ENCODE measurements at regions not wholly inside any gene's neighbourhood (a gene's known extent, or its start where the extent isn't known, plus 50 kb on each side); places are given as distances from the start of the nearest gene placed in this dataset.

DNA sequence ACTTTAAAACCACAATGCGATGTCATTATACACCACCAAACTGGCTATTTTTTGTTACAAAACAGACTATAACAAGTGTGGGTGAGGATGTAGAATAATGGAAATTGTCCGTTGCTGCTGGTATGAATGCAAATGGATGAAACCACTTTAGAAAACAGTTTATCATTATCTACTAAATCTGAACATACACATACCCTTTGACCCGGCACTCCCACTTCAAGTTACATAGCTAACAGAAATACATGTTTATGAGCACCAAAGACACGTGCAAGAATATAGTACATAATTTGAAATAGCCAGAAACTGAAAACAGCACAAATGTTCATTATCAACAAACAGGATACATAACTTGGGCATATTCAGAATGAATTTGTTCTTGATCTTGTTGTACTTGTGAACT is 206.4 kb upstream of the CHAC2 start:
- H3K4me3 Mint-ChIP-seq, result no peak overlapping the region
- H3K9me3 Mint-ChIP-seq, result peaks cover 6% of the 10 kb centered on the region
- H3K27me3 Mint-ChIP-seq, result no peaks in the 10 kb centered on the region
- DNase-seq, result no peak
- no peaks in the 10 kb centered on the region for H3K4me1 Mint-ChIP-seq
- no peak overlapping the region for H3K27ac Mint-ChIP-seq
- H3K36me3 Mint-ChIP-seq, result no peaks in the 10 kb centered on the region

DNA sequence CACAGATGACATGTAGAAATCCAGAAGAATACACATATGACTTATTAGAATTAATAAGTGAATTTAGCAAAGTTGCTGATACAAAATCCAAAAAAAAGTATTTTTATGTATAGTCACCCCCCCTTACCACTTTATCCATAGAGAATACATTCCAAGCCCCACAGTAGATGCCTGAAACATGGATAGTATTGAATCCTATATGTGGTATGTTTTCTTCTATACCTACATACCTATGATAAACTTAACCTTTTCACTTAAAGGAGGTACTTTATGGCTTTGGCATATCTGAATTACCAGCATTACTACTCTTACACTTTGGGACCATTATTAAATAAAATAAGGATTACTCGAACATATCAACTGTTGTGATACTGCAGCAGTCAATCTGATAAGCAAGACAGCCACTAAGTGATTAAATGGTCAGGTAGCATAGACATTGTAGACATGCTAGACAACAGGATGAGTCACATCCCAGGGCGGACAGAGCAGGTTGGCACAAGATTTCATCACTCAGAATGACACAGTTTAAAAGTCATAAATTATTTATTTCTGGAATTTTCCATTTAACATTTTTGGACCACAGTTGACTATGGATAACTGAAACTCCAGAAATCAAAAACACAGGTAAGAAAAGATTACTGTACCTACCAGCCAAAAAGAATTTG is 208.2 kb upstream of the CHAC2 start:
- H3K4me3 Mint-ChIP-seq, result no peak overlapping the region
- no peaks in the 10 kb centered on the region for H3K36me3 Mint-ChIP-seq
- no peaks in the 10 kb centered on the region for H3K27me3 Mint-ChIP-seq
- H3K4me1 Mint-ChIP-seq, result no peaks in the 10 kb centered on the region
- H3K9me3 Mint-ChIP-seq, result peaks cover 6% of the 10 kb centered on the region
- H3K27ac Mint-ChIP-seq, result no peak overlapping the region
- no peak for DNase-seq

DNA sequence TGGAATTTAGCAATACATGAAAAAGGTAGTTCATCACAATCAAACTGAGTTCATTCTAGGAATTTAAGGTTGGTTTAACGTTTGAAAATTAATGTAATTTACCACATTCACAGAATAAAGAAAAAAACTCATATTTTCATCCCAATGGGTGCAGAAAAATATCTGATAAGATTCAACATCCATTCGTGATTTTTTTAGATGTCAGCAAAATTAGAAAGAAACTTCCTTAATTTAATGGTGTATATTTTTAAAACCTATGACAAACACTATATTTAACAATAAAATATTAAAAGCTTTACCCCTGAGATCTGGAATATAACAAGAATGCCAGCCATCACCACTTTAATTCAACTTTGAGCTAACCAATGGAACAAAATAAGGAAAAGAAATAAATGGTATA is 208.7 kb upstream of the CHAC2 start:
- Mint-ChIP-seq H3K9me3 (peaks cover 6% of the 10 kb centered on the region), H3K27me3 (no peaks in the 10 kb centered on the region), H3K36me3 (no peaks in the 10 kb centered on the region), H3K4me1 (no peaks in the 10 kb centered on the region), H3K27ac (no peak overlapping the region), H3K4me3 (no peak overlapping the region)
- DNase-seq, result no peak

- Mint-ChIP-seq H3K4me1 (no peaks in the 10 kb centered on the region), H3K9me3 (no peaks in the 10 kb centered on the region), H3K27me3 (peaks cover under 1% of the 10 kb centered on the region), H3K4me3 (no peak overlapping the region), H3K27ac (no peak overlapping the region), H3K36me3 (no peaks in the 10 kb centered on the region)
- DNase-seq, result no peak
These were observed 218.1 kb upstream of the CHAC2 start for GRCh38 chr2:53549497-53549896.

GRCh38 chr2:53545604-53546003 is 222.0 kb upstream of the CHAC2 start:
- no peak for DNase-seq
- Mint-ChIP-seq H3K36me3 (no peaks in the 10 kb centered on the region), H3K4me3 (no peak overlapping the region), H3K9me3 (no peaks in the 10 kb centered on the region), H3K27me3 (peaks cover 6% of the 10 kb centered on the region), H3K27ac (no peak overlapping the region), H3K4me1 (no peaks in the 10 kb centered on the region)

- H3K4me1 Mint-ChIP-seq, result no peaks in the 10 kb centered on the region
- DNase-seq, result no peak
- no peaks in the 10 kb centered on the region for H3K36me3 Mint-ChIP-seq
- H3K9me3 Mint-ChIP-seq, result no peaks in the 10 kb centered on the region
- H3K4me3 Mint-ChIP-seq, result no peak overlapping the region
- H3K27ac Mint-ChIP-seq, result no peak overlapping the region
- H3K27me3 Mint-ChIP-seq, result peaks cover 6% of the 10 kb centered on the region
These were observed 222.6 kb upstream of the CHAC2 start for GRCh38 chr2:53544871-53545558.

GRCh38 chr2:53543083-53543482 is 224.5 kb upstream of the CHAC2 start:
- Mint-ChIP-seq H3K9me3 (no peaks in the 10 kb centered on the region), H3K27me3 (peaks cover 6% of the 10 kb centered on the region), H3K4me3 (no peak overlapping the region), H3K36me3 (no peaks in the 10 kb centered on the region), H3K27ac (no peak overlapping the region), H3K4me1 (no peaks in the 10 kb centered on the region)
- no peak for DNase-seq

DNA sequence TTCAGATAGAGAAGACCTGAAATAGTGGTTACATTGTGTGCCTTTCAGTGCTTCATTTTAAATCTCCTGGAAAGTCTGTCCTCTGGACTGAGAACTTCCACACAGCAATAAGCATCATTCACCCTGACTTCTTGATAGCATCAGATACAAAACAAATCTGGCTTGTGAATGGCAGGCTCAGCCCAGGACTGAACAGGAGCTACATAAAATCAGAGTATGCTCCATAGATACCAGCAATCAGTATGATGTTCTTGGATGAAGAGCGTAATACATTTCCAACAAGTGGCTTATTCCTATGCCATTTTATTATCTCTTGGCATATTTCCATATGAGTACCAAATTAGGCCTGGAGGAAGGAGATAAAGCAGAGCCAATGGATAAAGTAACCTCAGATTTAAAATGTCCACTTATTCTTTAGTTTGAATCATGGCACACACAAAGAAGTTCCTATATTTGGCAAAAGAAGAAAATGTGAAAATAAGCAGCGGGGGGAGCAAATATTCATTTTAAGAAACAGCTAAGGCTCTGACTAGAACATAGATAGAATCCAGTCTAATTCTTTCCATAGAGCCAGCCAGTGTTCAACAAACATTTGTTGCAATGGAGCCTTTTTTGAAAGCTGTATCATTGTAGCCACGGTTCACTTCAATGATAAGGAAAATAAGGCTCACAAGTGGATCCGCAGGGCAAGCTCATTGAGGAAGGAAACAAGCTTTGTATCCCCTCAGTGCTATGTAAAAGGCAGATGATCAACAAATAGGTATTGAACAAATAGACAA is 230.8 kb upstream of the CHAC2 start:
- no peaks in the 10 kb centered on the region for H3K4me1 Mint-ChIP-seq
- peaks cover 10% of the 10 kb centered on the region for H3K27me3 Mint-ChIP-seq
- no peaks in the 10 kb centered on the region for H3K36me3 Mint-ChIP-seq
- H3K27ac Mint-ChIP-seq, result no peak overlapping the region
- H3K4me3 Mint-ChIP-seq, result no peak overlapping the region
- peaks cover 4% of the 10 kb centered on the region for H3K9me3 Mint-ChIP-seq
- DNase-seq, result no peak

- H3K27ac Mint-ChIP-seq, result no peak overlapping the region
- H3K9me3 Mint-ChIP-seq, result peaks cover 6% of the 10 kb centered on the region
- no peaks in the 10 kb centered on the region for H3K36me3 Mint-ChIP-seq
- H3K4me1 Mint-ChIP-seq, result no peaks in the 10 kb centered on the region
- no peak for DNase-seq
- H3K27me3 Mint-ChIP-seq, result peaks cover 10% of the 10 kb centered on the region
- no peak overlapping the region for H3K4me3 Mint-ChIP-seq
These were observed 232.3 kb upstream of the CHAC2 start for GRCh38 chr2:53535234-53535840.

- no peaks in the 10 kb centered on the region for H3K4me1 Mint-ChIP-seq
- H3K9me3 Mint-ChIP-seq, result peaks cover 13% of the 10 kb centered on the region
- no peak overlapping the region for H3K27ac Mint-ChIP-seq
- no peak for DNase-seq
- H3K4me3 Mint-ChIP-seq, result no peak overlapping the region
- peaks cover 3% of the 10 kb centered on the region for H3K27me3 Mint-ChIP-seq
- H3K36me3 Mint-ChIP-seq, result no peaks in the 10 kb centered on the region
These were observed 237.5 kb upstream of the CHAC2 start for GRCh38 chr2:53530126-53530525.

DNA sequence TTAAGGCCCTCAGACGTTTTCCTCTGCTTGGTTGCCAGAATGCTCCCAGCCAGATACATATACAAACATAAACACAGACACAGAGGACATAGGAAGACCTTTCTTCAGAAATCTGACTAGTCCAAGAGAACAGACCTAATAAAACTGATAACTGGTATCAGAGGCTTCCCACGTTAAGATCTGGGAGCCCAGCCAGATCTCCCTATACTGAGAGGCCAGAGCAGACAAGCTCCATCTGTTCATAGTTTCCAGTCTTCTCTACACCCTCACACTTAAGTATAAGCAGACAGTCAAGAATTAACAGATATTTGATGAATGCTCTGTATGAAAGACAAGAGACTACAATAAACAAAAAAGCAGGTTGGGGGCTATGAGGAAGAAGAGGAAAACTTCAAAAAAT is 240.5 kb upstream of the CHAC2 start:
- H3K27ac Mint-ChIP-seq, result no peak overlapping the region
- no peaks in the 10 kb centered on the region for H3K27me3 Mint-ChIP-seq
- H3K4me3 Mint-ChIP-seq, result no peak overlapping the region

DNA sequence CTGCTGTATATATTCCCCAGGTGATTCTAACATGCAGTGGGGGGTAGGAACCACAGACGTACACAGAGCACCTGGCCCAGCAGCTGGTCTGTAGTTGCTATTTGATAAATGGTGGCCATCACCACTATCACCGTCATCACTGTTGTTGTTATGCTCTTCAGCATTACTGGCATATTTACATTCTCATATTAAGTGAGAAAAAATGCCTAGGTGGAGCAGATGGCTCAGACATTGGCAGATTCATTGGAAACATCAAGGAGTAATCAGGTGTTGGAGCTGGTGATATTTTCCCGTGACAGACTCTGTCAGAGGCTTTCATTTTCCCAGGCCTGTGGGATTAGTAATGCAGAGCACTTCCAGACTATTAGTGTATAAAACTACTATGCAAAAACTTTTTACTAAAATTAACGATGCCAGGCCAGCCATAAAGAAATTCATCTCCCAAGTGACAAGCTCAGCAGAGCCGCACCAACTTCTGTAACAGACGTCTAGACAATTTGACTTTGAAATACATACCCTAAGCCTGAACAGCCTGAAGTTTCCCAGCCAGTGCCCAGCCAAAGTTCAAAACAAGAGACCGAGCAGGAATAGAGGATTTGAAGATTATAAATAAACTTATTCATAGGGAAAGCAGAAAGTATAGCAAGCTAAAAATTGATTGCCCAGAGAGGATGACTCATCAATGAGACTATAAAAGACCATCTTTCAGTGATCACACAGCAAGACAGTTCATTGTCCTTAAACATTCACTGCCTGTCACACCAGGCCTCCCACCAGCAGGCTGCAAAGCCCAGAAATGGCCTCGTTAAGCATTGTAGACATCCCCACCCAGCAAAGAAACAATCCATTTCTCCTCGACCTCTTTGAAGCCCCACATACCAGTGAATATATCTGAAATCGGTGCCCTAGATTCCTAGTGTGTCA is 247.4 kb upstream of the CHAC2 start:
- no peak overlapping the region for H3K27ac Mint-ChIP-seq
- H3K4me1 Mint-ChIP-seq, result no peaks in the 10 kb centered on the region
- H3K36me3 Mint-ChIP-seq, result no peaks in the 10 kb centered on the region
- peaks cover 8% of the 10 kb centered on the region for H3K27me3 Mint-ChIP-seq
- H3K4me3 Mint-ChIP-seq, result no peak overlapping the region
- no peaks in the 10 kb centered on the region for H3K9me3 Mint-ChIP-seq
- no peak for DNase-seq

More for the DNA sequence above, 240.5 kb upstream of the CHAC2 start:
- Mint-ChIP-seq H3K36me3 (no peaks in the 10 kb centered on the region), H3K9me3 (peaks cover 9% of the 10 kb centered on the region), H3K4me1 (no peaks in the 10 kb centered on the region)
- DNase-seq, result no peak

DNA sequence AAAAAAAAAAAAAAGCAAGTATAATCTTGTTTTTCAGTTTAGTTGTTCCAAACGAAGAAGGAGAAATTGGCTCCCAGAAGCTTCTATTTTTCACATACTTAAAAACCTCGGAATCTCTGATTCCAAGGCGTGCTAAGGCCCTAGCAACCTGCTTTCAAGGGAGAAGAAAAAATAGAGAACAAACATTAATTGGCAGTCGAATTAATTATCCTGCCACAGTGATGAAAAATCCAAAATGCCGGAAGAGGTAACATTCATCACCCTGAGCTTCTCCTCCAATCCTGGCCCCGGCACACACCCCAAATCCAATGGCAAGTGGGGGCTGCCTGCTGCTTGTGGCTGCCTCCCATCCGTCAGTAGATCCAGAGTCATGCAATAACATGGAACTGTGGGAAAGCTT is 250.2 kb upstream of the CHAC2 start:
- DNase-seq, result no peak
- peaks cover 8% of the 10 kb centered on the region for H3K27me3 Mint-ChIP-seq
- H3K4me1 Mint-ChIP-seq, result no peaks in the 10 kb centered on the region
- H3K4me3 Mint-ChIP-seq, result no peak overlapping the region
- H3K9me3 Mint-ChIP-seq, result no peaks in the 10 kb centered on the region
- H3K27ac Mint-ChIP-seq, result no peak overlapping the region
- no peaks in the 10 kb centered on the region for H3K36me3 Mint-ChIP-seq

- Mint-ChIP-seq H3K36me3 (no peaks in the 10 kb centered on the region), H3K4me3 (no peak overlapping the region), H3K9me3 (no peaks in the 10 kb centered on the region), H3K4me1 (no peaks in the 10 kb centered on the region), H3K27ac (no peak overlapping the region), H3K27me3 (peaks cover 8% of the 10 kb centered on the region)
- DNase-seq, result no peak
These were observed 251.0 kb upstream of the CHAC2 start for GRCh38 chr2:53516650-53517049.

All from activated naive CD8-positive, alpha-beta T cell treated with anti-CD3 and anti-CD28 coated beads for 36 hours (primary cell).